SK-N-SH (cell line): ENCODE measurements at regions not wholly inside any gene's neighbourhood (a gene's known extent, or its start where the extent isn't known, plus 50 kb on each side); places are given as distances from the start of the nearest gene placed in this dataset.

Experiments
- CTCF ChIA-PET: fragments of 300-600, 350-600 bp; formaldehyde crosslinking; extraction: SDS; loops from one replicate; lab custom pipeline; 2021; lab: Yijun Ruan, JAX
- POLR2A ChIA-PET: fragments of 350-600 bp; sonication (Branson Sonifier 250); formaldehyde crosslinking; extraction: SDS; loops from one replicate; lab custom pipeline; 2020; ENCODE audit warnings: antibody characterized with exemption, inconsistent platforms; lab: Yijun Ruan, JAX
- DNase-seq: peaks from one replicate; pipeline ENCODE4 v3.0.0; 2012
- H2AFZ ChIP-seq: fragments of 200-600 bp; sonication (generic); 2 replicates; pipeline ENCODE4 v1.8.1; 2016; ENCODE audit warnings: antibody characterized with exemption, mild to moderate bottlenecking, low read depth
- H3F3A ChIP-seq: fragments of 200-600 bp; sonication (generic); replicated peaks from 2 replicates; pipeline ENCODE3; 2016; ENCODE audit warnings: antibody characterized with exemption, mild to moderate bottlenecking; ENCODE audit not compliant: insufficient read depth
- H3K27ac ChIP-seq, 2 experiments: fragments of 200-500 bp in 1 of 2; fragments of 200-600 bp in 1 of 2; sonication (Bioruptor generic) in 1 of 2; sonication (generic), shearing (Covaris generic) in 1 of 2; 2 replicates each; pipeline versions ENCODE4 v1.5.1 to v1.6.1; 2014 to 2016; ENCODE audit warnings: low read depth in 2 of 2, inconsistent platforms in 1 of 2, low read length in 1 of 2, mild to moderate bottlenecking in 1 of 2, mixed read lengths in 1 of 2
- H3K27me3 ChIP-seq: fragments of 200-600 bp; sonication (generic), shearing (Covaris generic); 2 replicates; pipeline ENCODE4 v1.6.1; 2016; ENCODE audit warnings: mixed run types; ENCODE audit not compliant: insufficient read depth
- H3K36me3 ChIP-seq, 2 experiments: fragments of 200-500 bp in 1 of 2; fragments of 200-600 bp in 1 of 2; sonication (Bioruptor generic) in 1 of 2; sonication (generic) in 1 of 2; replicated peaks in 1 of 2; 2 replicates each; pipeline versions ENCODE3 to v1.5.1; 2014 to 2016; ENCODE audit warnings: low read length in 1 of 2, mild to moderate bottlenecking in 1 of 2; ENCODE audit not compliant: insufficient read depth in 2 of 2, control insufficient read depth in 1 of 2
- H3K4me1 ChIP-seq, 2 experiments: fragments of 200-500 bp in 1 of 2; fragments of 200-600 bp in 1 of 2; sonication (Bioruptor generic) in 1 of 2; sonication (generic), shearing (Covaris generic) in 1 of 2; 2 replicates each; pipeline versions ENCODE4 v1.5.1 to v1.6.1; 2014 to 2016; ENCODE audit warnings: low read depth in 1 of 2, low read length in 1 of 2, mixed run types in 1 of 2; ENCODE audit not compliant: insufficient read depth in 2 of 2, control insufficient read depth in 1 of 2
- H3K4me2 ChIP-seq: fragments of 200-600 bp; sonication (generic), shearing (Covaris generic); 2 replicates; pipeline ENCODE4 v1.6.1; 2017; ENCODE audit warnings: mixed run types
- H3K4me3 ChIP-seq, 2 experiments: fragments of 200-500 bp in 1 of 2; fragments of 200-600 bp in 1 of 2; sonication (Bioruptor generic) in 1 of 2; sonication (generic), shearing (Covaris generic) in 1 of 2; 2 replicates each; pipeline versions ENCODE4 v1.5.1 to v1.8.1; 2014 to 2016; ENCODE audit warnings: low read depth in 2 of 2, inconsistent platforms in 1 of 2, low read length in 1 of 2, mild to moderate bottlenecking in 1 of 2, mixed read lengths in 1 of 2, moderate library complexity in 1 of 2
- H3K79me2 ChIP-seq: fragments of 200-600 bp; sonication (generic); 2 replicates; pipeline ENCODE4 v1.8.1; 2017; ENCODE audit warnings: mild to moderate bottlenecking; ENCODE audit not compliant: insufficient read depth
- H3K9ac ChIP-seq: fragments of 200-600 bp; sonication (generic); 2 replicates; pipeline ENCODE4 v1.6.1; 2017; ENCODE audit warnings: mixed run types
- H3K9me2 ChIP-seq: fragments of 200-600 bp; sonication (generic); 2 replicates; pipeline ENCODE4 v1.6.1; 2017; ENCODE audit warnings: mixed run types
- H3K9me3 ChIP-seq: fragments of 200-600 bp; sonication (generic); 2 replicates; pipeline ENCODE4 v1.6.1; 2017; ENCODE audit warnings: mixed run types, mild to moderate bottlenecking, moderate library complexity
- H4K20me1 ChIP-seq: fragments of 200-600 bp; sonication (generic); 2 replicates; pipeline ENCODE4 v1.6.1; 2017; ENCODE audit warnings: mild to moderate bottlenecking, mixed run types; ENCODE audit not compliant: insufficient read depth
- ELF1 ChIP-seq: IDR thresholded peaks from 2 replicates; pipeline ENCODE4 v1.4.0; 2012
- EZH2phosphoT487 ChIP-seq: fragments of 200-600 bp; sonication (generic); IDR thresholded peaks from 2 replicates; pipeline ENCODE4 v1.6.1; 2017; ENCODE audit warnings: low read depth, mixed run types, mild to moderate bottlenecking, antibody characterized with exemption, moderate library complexity, borderline replicate concordance
- FOSL2 ChIP-seq: IDR thresholded peaks from 2 replicates; pipeline ENCODE4 v1.4.0; 2012; ENCODE audit warnings: low read depth, mild to moderate bottlenecking, moderate library complexity, borderline replicate concordance
- FOXJ3 ChIP-seq: sonication (generic); formaldehyde crosslinking; IDR thresholded peaks from 2 replicates; pipeline ENCODE4 v1.5.1; 2020; ENCODE audit warnings: mild to moderate bottlenecking, missing genetic modification reagents
- FOXM1 ChIP-seq: IDR thresholded peaks from 2 replicates; pipeline ENCODE4 v1.4.0; 2012; ENCODE audit warnings: low read depth, mild to moderate bottlenecking
- GABPA ChIP-seq: IDR thresholded peaks from 2 replicates; pipeline ENCODE4 v1.4.0; 2012; ENCODE audit warnings: low read depth, mild to moderate bottlenecking
- MEF2A ChIP-seq: IDR thresholded peaks from 2 replicates; pipeline ENCODE4 v1.4.0; 2012; ENCODE audit warnings: low read depth, borderline replicate concordance
- NFIC ChIP-seq: IDR thresholded peaks from 2 replicates; pipeline ENCODE4 v1.4.0; 2012; ENCODE audit warnings: borderline replicate concordance
- RCOR1 ChIP-seq: fragments of 150-350 bp; IDR thresholded peaks from 2 replicates; pipeline ENCODE4 v1.6.1; 2017; ENCODE audit warnings: antibody characterized with exemption, low read length
- SIN3A ChIP-seq: IDR thresholded peaks from 2 replicates; pipeline ENCODE4 v1.6.1; 2012; ENCODE audit warnings: low read depth, mild to moderate bottlenecking, low read length, moderate library complexity, borderline replicate concordance
- SMC3 ChIP-seq: IDR thresholded peaks from 2 replicates; pipeline ENCODE4 v1.6.1; 2012; ENCODE audit warnings: low read depth, low read length, improper control_type of control experiment
- TAF1 ChIP-seq: IDR thresholded peaks from 2 replicates; pipeline ENCODE4 v1.6.1; 2012; ENCODE audit warnings: low read depth, mild to moderate bottlenecking, low read length, moderate library complexity, borderline replicate concordance
- TEAD4 ChIP-seq: IDR thresholded peaks from 2 replicates; pipeline ENCODE4 v1.4.0; 2012; ENCODE audit warnings: mild to moderate bottlenecking, borderline replicate concordance; ENCODE audit not compliant: insufficient read depth
- WGBS: methylation state at CpG from one replicate; pipeline ENCODE4 v1.1.6; 2017; ENCODE audit warnings: low lambda C conversion rate; 5-methylcytosine and 5-hydroxymethylcytosine counted together
- TF ChIP-seq, protein P1 (sequence below): IDR thresholded peaks from 2 replicates; pipeline ENCODE4 v1.4.0; 2012; ENCODE audit warnings: low read depth
- TF ChIP-seq, protein P2 (sequence below): fragments of 150-350 bp; IDR thresholded peaks from 2 replicates; pipeline ENCODE4 v1.6.1; 2017; ENCODE audit warnings: antibody characterized with exemption, low read length, low read depth, borderline replicate concordance
- TF ChIP-seq, protein P3 (sequence below): IDR thresholded peaks from 2 replicates; pipeline ENCODE4 v1.4.0; 2012; ENCODE audit warnings: low read depth, borderline replicate concordance

DNA sequence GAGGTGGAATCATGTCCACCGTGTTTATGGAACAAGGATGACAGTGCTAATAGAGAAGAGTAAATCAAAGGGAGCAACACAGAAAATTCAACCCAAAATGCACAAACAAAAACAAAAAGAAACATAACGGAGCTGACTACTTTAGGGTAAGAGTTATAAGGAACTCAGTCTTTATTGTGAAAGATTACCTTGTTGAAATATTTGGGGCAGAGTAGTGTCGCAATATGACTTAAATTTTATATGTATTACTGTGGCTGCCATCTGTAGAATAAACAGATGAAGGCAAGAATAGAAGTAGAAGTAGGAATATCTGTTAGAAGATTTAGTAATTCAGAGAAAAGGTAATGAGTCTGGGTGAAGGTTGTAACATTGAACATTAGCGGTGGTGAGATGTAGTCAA is 913.9 kb downstream of the BRINP3 start:
- Histone ChIP-seq H4K20me1 (no peaks in the 10 kb centered on the region), H3K9ac (no peak overlapping the region), H3F3A (no peaks in the 10 kb centered on the region), H3K4me1 (no peaks in the 10 kb centered on the region), H2AFZ (no peak overlapping the region), H3K9me2 (no peaks in the 10 kb centered on the region), H3K27me3 (no peaks in the 10 kb centered on the region), H3K4me3 (no peak overlapping the region), H3K4me2 (no peak overlapping the region), H3K36me3 (no peaks in the 10 kb centered on the region), H3K79me2 (no peaks in the 10 kb centered on the region), H3K9me3 (no peaks in the 10 kb centered on the region), H3K27ac (no peak overlapping the region)
- ChIA-PET CTCF (interaction anchor here (1.1 kb wide), 1 partner anchor 9 kb away, joined by 3 read pairs; no protein-coding TSS in a partner anchor), POLR2A (no interaction called here)
- DNase-seq: no peak
- TF ChIP-seq TEAD4: no peak
- TF ChIP-seq, protein P1, sequence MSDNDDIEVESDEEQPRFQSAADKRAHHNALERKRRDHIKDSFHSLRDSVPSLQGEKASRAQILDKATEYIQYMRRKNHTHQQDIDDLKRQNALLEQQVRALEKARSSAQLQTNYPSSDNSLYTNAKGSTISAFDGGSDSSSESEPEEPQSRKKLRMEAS: no peak
- TF ChIP-seq, protein P2, sequence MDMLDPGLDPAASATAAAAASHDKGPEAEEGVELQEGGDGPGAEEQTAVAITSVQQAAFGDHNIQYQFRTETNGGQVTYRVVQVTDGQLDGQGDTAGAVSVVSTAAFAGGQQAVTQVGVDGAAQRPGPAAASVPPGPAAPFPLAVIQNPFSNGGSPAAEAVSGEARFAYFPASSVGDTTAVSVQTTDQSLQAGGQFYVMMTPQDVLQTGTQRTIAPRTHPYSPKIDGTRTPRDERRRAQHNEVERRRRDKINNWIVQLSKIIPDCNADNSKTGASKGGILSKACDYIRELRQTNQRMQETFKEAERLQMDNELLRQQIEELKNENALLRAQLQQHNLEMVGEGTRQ: no peak
- TF ChIP-seq, protein P3, sequence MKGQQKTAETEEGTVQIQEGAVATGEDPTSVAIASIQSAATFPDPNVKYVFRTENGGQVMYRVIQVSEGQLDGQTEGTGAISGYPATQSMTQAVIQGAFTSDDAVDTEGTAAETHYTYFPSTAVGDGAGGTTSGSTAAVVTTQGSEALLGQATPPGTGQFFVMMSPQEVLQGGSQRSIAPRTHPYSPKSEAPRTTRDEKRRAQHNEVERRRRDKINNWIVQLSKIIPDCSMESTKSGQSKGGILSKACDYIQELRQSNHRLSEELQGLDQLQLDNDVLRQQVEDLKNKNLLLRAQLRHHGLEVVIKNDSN: no peak
- 88% methylated on average over 4 of the region's 4 CpGs for WGBS

DNA sequence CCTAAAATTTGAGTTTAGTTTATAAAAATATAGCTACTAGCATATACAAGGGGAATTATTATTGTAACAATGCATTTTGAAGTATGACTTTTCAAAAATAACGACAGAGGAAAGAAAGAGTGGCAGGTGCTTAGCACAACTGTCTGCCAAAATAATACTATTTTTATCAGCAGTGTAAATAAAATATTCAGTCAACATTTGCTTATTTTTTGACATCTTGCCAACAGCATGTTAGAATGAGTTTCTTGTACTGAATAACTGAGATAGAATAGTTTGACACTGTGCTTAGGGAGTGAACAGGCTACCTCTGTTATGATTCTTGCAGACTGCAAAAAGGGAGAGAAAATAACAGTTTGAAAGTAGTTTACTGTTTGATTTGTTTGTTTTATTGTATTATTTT is 909.8 kb downstream of the BRINP3 start:
- TF ChIP-seq EZH2phosphoT487: no peak
- TF ChIP-seq MEF2A: no peak
- TF ChIP-seq TAF1: no peak
- TF ChIP-seq TEAD4: no peak
- Histone ChIP-seq H3K36me3 (no peaks in the 10 kb centered on the region), H3K4me3 (no peak overlapping the region), H3K4me2 (no peak overlapping the region), H3F3A (no peaks in the 10 kb centered on the region), H3K9ac (no peak overlapping the region), H3K9me2 (no peaks in the 10 kb centered on the region), H2AFZ (no peak overlapping the region), H3K27ac (no peak overlapping the region), H3K27me3 (no peaks in the 10 kb centered on the region), H3K4me1 (no peaks in the 10 kb centered on the region), H3K9me3 (no peaks in the 10 kb centered on the region), H4K20me1 (no peaks in the 10 kb centered on the region), H3K79me2 (no peaks in the 10 kb centered on the region)
- no peak for DNase-seq
- WGBS: 44% methylated on average over 1 of the region's 1 CpG
- ChIA-PET POLR2A (no interaction called here), CTCF (no interaction called here)

DNA sequence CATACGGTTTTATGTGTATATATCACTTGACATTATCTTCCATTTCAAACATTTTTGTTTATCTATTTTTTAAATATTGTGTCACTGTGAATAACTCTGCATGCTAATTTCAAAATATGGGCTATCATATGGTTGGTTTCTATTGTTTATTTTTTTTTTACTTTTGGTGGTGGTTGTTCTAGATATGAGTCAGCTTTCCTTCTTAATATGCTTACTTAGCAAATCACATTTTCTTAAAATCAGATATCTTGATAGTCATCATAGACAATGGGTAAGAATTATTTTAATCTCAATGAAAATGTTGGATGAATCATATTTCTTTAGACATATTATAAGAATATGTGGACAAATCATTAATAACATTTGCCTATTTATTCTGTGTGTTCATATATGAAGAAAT is 881.5 kb downstream of the BRINP3 start:
- Histone ChIP-seq H3K9ac (no peak overlapping the region), H3K4me1 (no peaks in the 10 kb centered on the region), H3K27ac (no peak overlapping the region), H3K4me2 (no peak overlapping the region), H3K4me3 (no peak overlapping the region), H3K36me3 (no peaks in the 10 kb centered on the region), H2AFZ (no peak overlapping the region), H3K79me2 (no peaks in the 10 kb centered on the region), H3K9me3 (no peaks in the 10 kb centered on the region), H3F3A (no peaks in the 10 kb centered on the region), H4K20me1 (no peaks in the 10 kb centered on the region), H3K9me2 (no peaks in the 10 kb centered on the region), H3K27me3 (no peaks in the 10 kb centered on the region)
- ChIA-PET CTCF (no interaction called here), POLR2A (no interaction called here)
- WGBS: 85% methylated on average over 1 of the region's 1 CpG
- TF ChIP-seq GABPA (no peak), ELF1 (no peak), NFIC (no peak), SIN3A (no peak), RCOR1 (no peak), MEF2A (no peak), FOXM1 (no peak), SMC3 (no peak), FOSL2 (no peak), FOXJ3 (CRISPR knock-in tag) (no peak), TEAD4 (no peak)
- TF ChIP-seq, protein P1: no peak
- TF ChIP-seq, protein P2: no peak
- TF ChIP-seq, protein P3: no peak
- DNase-seq: no peak
